GM19240 (cell line): ENCODE measurements at regions not wholly inside any gene's neighbourhood (a gene's known extent, or its start where the extent isn't known, plus 50 kb on each side); places are given as distances from the start of the nearest gene placed in this dataset.

Experiments used
- DNase-seq: peaks from one replicate; pipeline ENCODE4 v3.0.0; 2011; ENCODE audit warnings: low spot score; ENCODE audit not compliant: insufficient read length

DNA sequence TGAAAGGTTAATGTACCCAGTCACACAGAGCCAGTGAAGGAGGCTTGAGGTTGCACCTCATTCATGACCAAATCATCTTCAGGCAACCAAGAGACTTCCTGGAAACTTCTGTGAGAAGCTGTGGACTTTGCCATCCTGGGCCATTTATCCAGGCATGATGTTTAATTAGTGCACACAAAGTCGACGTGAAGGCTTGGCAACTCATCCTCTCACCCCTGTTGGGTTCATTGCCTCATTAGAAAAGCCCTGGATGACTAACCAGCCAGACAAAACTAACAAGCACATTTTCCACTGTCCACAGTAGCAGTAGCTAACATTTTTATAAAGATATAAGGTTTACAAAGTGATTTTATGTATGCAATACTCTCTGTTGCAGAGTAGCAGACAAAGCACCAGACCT is 65.7 kb upstream of the ZNF462 start:
- DNase-seq = no peak

DNA sequence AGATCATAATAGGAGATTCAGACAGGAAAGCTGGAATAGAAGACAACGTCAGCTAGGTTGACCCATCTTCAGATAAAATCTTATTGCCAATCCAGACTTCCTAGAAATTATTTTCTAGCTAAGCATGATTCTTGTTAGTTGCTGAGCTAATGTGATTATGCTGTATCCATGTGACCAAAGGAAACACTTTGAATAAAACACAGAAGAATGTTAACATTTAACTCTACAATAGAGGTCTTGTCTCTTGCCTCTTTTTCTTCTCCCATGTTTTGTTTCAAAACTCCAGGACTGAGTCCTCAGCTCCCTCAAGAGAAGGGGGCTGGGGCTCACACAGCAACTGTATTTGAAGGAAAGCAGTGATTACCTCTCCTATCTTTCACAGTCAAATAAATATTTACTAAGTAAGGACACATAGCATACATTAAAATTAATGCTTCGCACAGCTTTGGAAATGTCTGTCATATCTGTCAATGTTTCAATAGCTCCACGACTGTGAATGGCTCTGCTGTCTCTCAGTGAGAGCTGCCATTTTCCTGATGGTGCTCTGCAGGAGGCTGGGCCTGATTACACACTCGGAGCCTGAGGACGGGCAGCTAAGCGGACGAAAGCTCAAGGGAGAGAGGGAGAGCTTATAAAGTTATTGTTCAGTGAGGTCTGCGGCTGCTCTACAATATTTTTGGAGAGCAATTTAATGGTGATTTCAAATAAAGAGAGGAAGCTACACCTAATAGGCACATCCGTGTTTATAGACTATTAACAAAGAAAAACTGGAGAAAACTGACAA is 64.8 kb upstream of the ZNF462 start:
- DNase-seq = no peak

DNA sequence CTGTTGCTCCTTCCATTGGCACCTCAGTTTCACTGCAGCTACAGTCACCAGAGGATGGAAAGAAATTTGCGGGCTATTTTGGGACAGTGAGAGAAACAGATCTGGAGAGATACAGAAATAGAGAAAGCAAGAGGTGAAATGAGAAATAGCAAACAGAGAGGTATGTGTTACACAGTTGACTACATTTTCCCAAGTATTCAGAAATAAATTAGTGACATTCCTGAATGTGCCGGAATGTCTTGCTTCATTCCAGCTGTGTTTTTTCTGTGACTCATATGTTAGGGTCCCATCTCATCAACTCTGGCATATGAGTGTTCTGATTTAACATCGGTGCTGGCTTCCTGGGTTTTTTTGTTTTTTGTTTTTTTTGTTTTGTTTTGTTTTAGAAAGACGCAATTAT is 63.8 kb upstream of the ZNF462 start:
- no peak for DNase-seq

DNA sequence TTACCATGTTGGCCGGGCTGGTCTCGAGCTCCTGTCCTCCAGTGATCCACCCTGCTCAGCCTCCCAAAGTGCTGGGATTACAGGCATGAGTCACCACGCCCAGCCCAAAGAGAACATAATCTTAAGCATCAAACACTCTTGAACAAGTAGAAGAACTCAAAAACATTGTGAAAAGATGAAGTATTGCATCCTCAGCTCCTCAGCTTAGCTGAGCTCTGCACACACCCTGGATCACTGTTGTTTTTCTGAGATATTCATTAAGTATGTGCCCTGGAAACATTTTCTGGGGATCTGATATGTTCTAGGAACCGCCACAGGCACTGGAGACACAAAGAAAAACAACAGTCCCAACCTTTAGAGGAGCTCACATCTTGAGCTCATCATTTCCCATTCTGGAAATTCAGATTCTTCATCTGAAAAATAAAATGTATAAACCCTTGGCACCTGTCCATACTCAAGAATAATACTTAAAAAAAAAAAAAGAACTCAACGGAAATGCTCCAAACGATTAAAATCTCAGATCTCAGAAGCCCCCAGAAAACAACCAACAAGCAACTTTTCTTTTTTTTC is 62.2 kb upstream of the ZNF462 start:
- DNase-seq = no peak

DNA sequence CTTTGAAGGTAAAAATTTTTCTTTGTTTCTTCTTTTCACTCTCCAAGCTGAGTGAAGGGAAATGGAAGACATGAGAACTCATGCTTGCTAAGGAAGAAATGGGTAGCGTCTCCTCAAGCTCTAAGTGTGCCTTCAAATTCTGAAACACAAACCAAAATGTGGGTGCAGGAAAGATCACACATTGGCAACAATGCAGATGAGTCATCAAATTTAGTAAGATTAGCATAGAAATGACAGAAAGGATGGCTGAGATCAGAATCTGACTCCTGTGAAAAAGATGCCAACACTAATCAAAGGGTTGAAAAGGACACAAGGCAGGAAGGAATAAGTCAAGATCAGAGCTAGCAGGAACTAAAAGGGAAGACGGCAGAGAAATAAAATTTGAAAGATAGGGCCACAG is 61.1 kb upstream of the ZNF462 start:
- DNase-seq = no peak
